GM12878 (cell line): ENCODE measurements at regions not wholly inside any gene's neighbourhood (a gene's known extent, or its start where the extent isn't known, plus 50 kb on each side); places are given as distances from the start of the nearest gene placed in this dataset.

Experiments used
- ATAC-seq: fragments of 200-7000 bp; cut with Tn5 transposase; 3 replicates; pipeline ENCODE4 v1.9.1; 2020; ENCODE audit warnings: mild to moderate bottlenecking, moderate library complexity
- BruUV-seq: library from RNA; stranded (reverse); fragments of 400-500 nt; replicated peaks from 2 replicates; lab custom pipeline; 2021; lab: Mats Ljungman, UMichigan
- CTCF ChIA-PET: fragments of 300-600 bp; sonication (Branson Sonifier 250); formaldehyde crosslinking; extraction: SDS; loops from one replicate; lab custom pipeline; 2021; ENCODE audit warnings: inconsistent platforms; lab: Yijun Ruan, JAX
- POLR2A ChIA-PET: fragments of 350-600 bp; formaldehyde crosslinking; extraction: SDS; loops from one replicate; lab custom pipeline; 2021; ENCODE audit warnings: inconsistent platforms; lab: Charles Lee
- RAD21 ChIA-PET: fragments of 300-600 bp; sonication (Branson Sonifier 250); formaldehyde crosslinking; loops from one replicate; lab custom pipeline; 2023; ENCODE audit warnings: antibody characterized with exemption; ENCODE audit not compliant: unreplicated experiment; lab: Charles Lee
- SMC1A ChIA-PET: fragments of 300-600 bp; sonication (Branson Sonifier 250); formaldehyde crosslinking; loops from one replicate; lab custom pipeline; 2023; ENCODE audit not compliant: unreplicated experiment, uncharacterized antibody; lab: Charles Lee
- DNase-seq: peaks from one replicate; pipeline ENCODE4 v3.0.0-alpha.2; 2011; ENCODE audit warnings: low read depth, low spot score
- FAIRE-seq: peaks from 3 replicates; lab custom pipeline; 2011; peaks lifted over from hg19 to GRCh38; lab: Jason Lieb, UNC
- H2AFZ ChIP-seq: 2 replicates; pipeline ENCODE4 v1.6.0; 2011; ENCODE audit warnings: low read depth, low read length, control low read depth; ENCODE audit not compliant: control insufficient read depth
- H3K27ac ChIP-seq: 2 replicates; pipeline ENCODE4 v1.5.1; 2011; ENCODE audit warnings: control low read depth; ENCODE audit not compliant: control insufficient read depth, insufficient read depth
- H3K27me3 ChIP-seq, 2 experiments: replicated peaks in 1 of 2; 2 replicates each; pipeline versions ENCODE4 v1.6.0 to v1.6.1; 2011; ENCODE audit warnings: low read length in 1 of 2; ENCODE audit not compliant: control insufficient read depth in 2 of 2, insufficient read depth in 2 of 2
- H3K36me3 ChIP-seq, 2 experiments: 2 replicates each; pipeline ENCODE4 v1.5.1; 2011; ENCODE audit warnings: low read length in 1 of 2; ENCODE audit not compliant: control insufficient read depth in 2 of 2, insufficient read depth in 2 of 2
- H3K4me1 ChIP-seq: 2 replicates; pipeline ENCODE4 v1.6.1; 2011; ENCODE audit warnings: mild to moderate bottlenecking, low read length, moderate library complexity, mixed read lengths; ENCODE audit not compliant: control insufficient read depth, insufficient read depth
- H3K4me2 ChIP-seq: 2 replicates; pipeline ENCODE4 v1.6.0; 2011; ENCODE audit warnings: control low read depth; ENCODE audit not compliant: control insufficient read depth, insufficient read depth
- H3K4me3 ChIP-seq: fragments of 200-600 bp; sonication (generic); 2 replicates; pipeline ENCODE4 v1.5.1; 2016
- H3K79me2 ChIP-seq: 2 replicates; pipeline ENCODE4 v1.6.0; 2011; ENCODE audit warnings: low read length; ENCODE audit not compliant: control insufficient read depth, insufficient read depth
- H3K9ac ChIP-seq: 2 replicates; pipeline ENCODE4 v1.8.0; 2011; ENCODE audit warnings: low read length, control low read depth, mixed read lengths; ENCODE audit not compliant: control insufficient read depth, insufficient read depth
- H3K9me3 ChIP-seq: replicated peaks from 3 replicates; pipeline ENCODE4 v1.5.1; 2011; ENCODE audit warnings: mild to moderate bottlenecking, low read length; ENCODE audit not compliant: control insufficient read depth, insufficient read depth
- H4K20me1 ChIP-seq: 2 replicates; pipeline ENCODE4 v1.6.0; 2011; ENCODE audit not compliant: control insufficient read depth, insufficient read depth
- ASH2L ChIP-seq: fragments of 300-600, 200-600 bp; sonication (generic); IDR thresholded peaks from 2 replicates; pipeline ENCODE4 v1.6.1; 2017; ENCODE audit warnings: low read depth, mild to moderate bottlenecking, borderline replicate concordance
- ATF2 ChIP-seq: IDR thresholded peaks from 2 replicates; pipeline ENCODE4 v1.6.1; 2012; ENCODE audit warnings: low read length, inconsistent platforms
- FOS ChIP-seq: IDR thresholded peaks from 3 replicates; pipeline ENCODE4 v1.6.1; 2011; ENCODE audit warnings: borderline replicate concordance; ENCODE audit not compliant: insufficient read length; ENCODE audit errors: extremely low read depth
- IKZF2 ChIP-seq, 2 experiments: fragments of 450-650 bp; IDR thresholded peaks; 2 replicates each; pipeline ENCODE4 v1.6.1; 2017; ENCODE audit warnings: mild to moderate bottlenecking in 2 of 2, moderate library complexity in 2 of 2
- JUNB ChIP-seq: IDR thresholded peaks from 2 replicates; pipeline ENCODE4 v1.6.1; 2016; ENCODE audit warnings: antibody characterized with exemption, mild to moderate bottlenecking
- KAT2A ChIP-seq: conservative IDR thresholded peaks from 2 replicates; pipeline ENCODE4 v1.6.1; 2011; ENCODE audit warnings: low read depth, low read length; ENCODE audit not compliant: control insufficient read depth
- MEF2A ChIP-seq: IDR thresholded peaks from 2 replicates; pipeline ENCODE4 v1.6.1; 2011; ENCODE audit warnings: low read depth, mild to moderate bottlenecking, low read length, moderate library complexity; ENCODE audit not compliant: insufficient read depth
- NFYA ChIP-seq: IDR thresholded peaks from 2 replicates; pipeline ENCODE4 v1.6.1; 2011; ENCODE audit warnings: low read depth, mild to moderate bottlenecking, low read length, improper control_type of control experiment, borderline replicate concordance
- PRDM15 ChIP-seq: fragments of 450-650 bp; formaldehyde crosslinking; IDR thresholded peaks from 2 replicates; pipeline ENCODE4 v1.4.0; 2020; ENCODE audit warnings: mild to moderate bottlenecking, moderate library complexity
- RBBP5 ChIP-seq: fragments of 200-600 bp; sonication (generic); conservative IDR thresholded peaks from 2 replicates; pipeline ENCODE4 v1.6.1; 2016
- SMARCA5 ChIP-seq: fragments of 450-650 bp; IDR thresholded peaks from 2 replicates; pipeline ENCODE4 v1.6.1; 2017; ENCODE audit warnings: mild to moderate bottlenecking
- SRF ChIP-seq, 2 experiments: IDR thresholded peaks; 2 replicates each; pipeline ENCODE4 v1.6.1; 2011; ENCODE audit warnings: low read depth in 2 of 2, low read length in 2 of 2, mild to moderate bottlenecking in 1 of 2, moderate library complexity in 1 of 2
- ZNF217 ChIP-seq: fragments of 450-650 bp; IDR thresholded peaks from 2 replicates; pipeline ENCODE4 v1.6.1; 2017; ENCODE audit warnings: antibody characterized with exemption, mild to moderate bottlenecking
- ZNF384 ChIP-seq: IDR thresholded peaks from 2 replicates; pipeline ENCODE4 v1.6.1; 2012; ENCODE audit warnings: low read depth, mild to moderate bottlenecking, low read length, improper control_type of control experiment, borderline replicate concordance
- ZNF622 ChIP-seq: fragments of 450-650 bp; IDR thresholded peaks from 2 replicates; pipeline ENCODE4 v1.6.1; 2017; ENCODE audit warnings: mild to moderate bottlenecking, inconsistent platforms
- WGBS: methylation state at CpG from one replicate; pipeline ENCODE4 v1.1.6; 2016; ENCODE audit warnings: low lambda C conversion rate; ENCODE audit not compliant: insufficient replicate concordance, insufficient coverage; ENCODE audit errors: missing lambda C conversion rate; 5-methylcytosine and 5-hydroxymethylcytosine counted together
- in situ Hi-C: fragments of 300-500 bp; cut with MboI; formaldehyde crosslinking; loops from 9 replicates; pipeline ENCODE4 v1.14.3; 2018; ENCODE audit warnings: mixed read lengths
- intact Hi-C: fragments of 100-400 bp; cut with micrococcal nuclease; formaldehyde crosslinking; loops from one replicate; pipeline ENCODE4 v1.14.2; 2022; ENCODE audit not compliant: unreplicated experiment

- intact Hi-C loops, result no loop called here
- no peak for ATAC-seq
- BruUV-seq, result no TSS peak
- RAD21 ChIA-PET, result no interaction called here
- TF ChIP-seq ASH2L (no peak), ZNF622 (no peak), KAT2A (no peak), MEF2A (no peak), ZNF217 (no peak), IKZF2 (IDR thresholded peaks at IDR 0.05) (no peak), ZNF384 (no peak), JUNB (no peak), PRDM15 (no peak), SMARCA5 (no peak), FOS (no peak), NFYA (no peak), SRF (IDR thresholded peaks at IDR 0.05; ENCODE audit: low read depth in 2 of 2, low read length in 2 of 2) (no peak), ATF2 (no peak), RBBP5 (no peak)
- TF ChIP-seq, all 136 proteins: peak for 0
- H3K4me2 ChIP-seq, result no peak overlapping the region
- no peaks in the 10 kb centered on the region for H4K20me1 ChIP-seq
- FAIRE-seq (no peak), DNase-seq (no peak)
- POLR2A ChIA-PET, result no interaction called here
- H3K4me1 ChIP-seq, result no peaks in the 10 kb centered on the region
- H3K36me3 ChIP-seq, result no peaks in the 10 kb centered on the region
- no peak overlapping the region for H3K9ac ChIP-seq
- in situ Hi-C loops, result no loop called here
- no peaks in the 10 kb centered on the region for H3K79me2 ChIP-seq
- H2AFZ ChIP-seq, result no peak overlapping the region
- H3K27ac ChIP-seq, result no peak overlapping the region
- no peak overlapping the region for H3K4me3 ChIP-seq
- SMC1A ChIA-PET, result no interaction called here
- CTCF ChIA-PET, result no interaction called here
- no peaks in the 10 kb centered on the region for H3K9me3 ChIP-seq
- H3K27me3 ChIP-seq, result peaks cover 3 to 6% of the 10 kb centered on the region in 2 experiments; a peak in 3 of 4 replicates
- 48% methylated on average over 7 of the region's 7 CpGs for WGBS
These were observed 128.7 kb downstream of the SPATA19 start for GRCh38 chr11:133716602-133717001.
